ENCODE measurements at regions not wholly inside any gene's neighbourhood (a gene's known extent, or its start where the extent isn't known, plus 50 kb on each side); places are given as distances from the start of the nearest gene placed in this dataset.
"Not testable (repeated sequence)": the region's sequence is repeated elsewhere in the genome, so short reads cannot be mapped to it uniquely, and the experiment has no call there.

DNA sequence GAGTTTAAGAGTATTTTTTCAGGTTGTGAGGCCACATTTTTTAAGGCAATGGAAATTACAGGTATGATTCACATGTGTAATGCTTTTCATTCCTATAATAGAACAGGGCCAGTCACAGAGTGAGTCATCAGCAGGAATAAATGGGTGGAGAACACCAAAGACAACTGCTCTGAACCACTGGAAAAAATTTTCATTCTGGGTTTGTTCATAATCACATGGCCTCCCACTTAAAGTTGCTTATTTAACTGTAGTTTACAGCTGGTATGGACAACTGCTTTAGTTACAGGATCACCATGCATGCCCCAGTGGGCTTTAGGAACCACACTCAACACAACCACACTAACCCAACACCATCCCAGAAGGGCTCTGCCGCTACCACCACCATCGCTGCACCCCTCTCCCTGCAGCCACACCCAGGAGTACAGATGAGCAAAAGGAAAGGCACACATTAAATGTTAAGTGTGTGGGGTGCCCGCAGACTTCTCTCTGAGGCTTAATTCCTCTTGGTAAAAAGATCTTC is 107.0 kb upstream of the DST start:
- FAIRE-seq (peak; percentile 91), DNase-seq (ENCODE audit: low spot score) (peak; percentile 74)

DNA sequence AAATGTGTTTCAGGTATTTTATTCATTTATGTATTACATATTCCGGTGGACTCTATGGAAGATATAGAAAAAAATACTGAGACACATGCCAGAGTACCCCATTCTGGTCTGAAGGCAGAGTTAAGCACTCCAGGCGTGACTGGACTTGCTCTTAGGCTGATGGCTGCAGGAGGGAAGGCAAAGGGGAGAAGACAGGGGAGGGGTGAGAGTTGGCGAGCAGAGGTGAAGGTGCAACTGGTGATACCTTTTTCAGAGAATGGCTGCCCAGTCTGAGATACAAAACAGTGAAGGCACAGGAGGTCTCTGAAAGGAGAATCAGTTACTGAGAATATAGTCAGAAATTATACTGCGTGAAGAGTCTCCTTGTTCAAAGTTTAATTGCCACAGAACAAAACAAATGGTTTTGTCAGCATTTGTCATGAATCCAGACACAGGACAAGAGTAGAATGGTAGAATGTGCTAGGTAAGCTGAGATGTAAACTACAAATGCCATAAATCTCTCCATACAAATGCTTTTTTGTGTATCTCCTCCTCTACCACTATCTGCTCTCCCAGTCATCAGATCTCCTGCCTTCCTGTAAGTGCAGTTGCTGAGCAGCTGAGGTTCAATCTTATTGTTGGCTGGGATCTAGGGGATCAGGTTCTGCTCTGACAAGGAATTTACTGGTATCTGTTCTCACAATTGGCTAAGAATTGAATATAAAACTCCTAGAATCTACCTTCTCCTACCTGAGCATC is 104.2 kb upstream of the DST start:
- FAIRE-seq = no peak
- DNase-seq (ENCODE audit: low spot score) = no peak

DNA sequence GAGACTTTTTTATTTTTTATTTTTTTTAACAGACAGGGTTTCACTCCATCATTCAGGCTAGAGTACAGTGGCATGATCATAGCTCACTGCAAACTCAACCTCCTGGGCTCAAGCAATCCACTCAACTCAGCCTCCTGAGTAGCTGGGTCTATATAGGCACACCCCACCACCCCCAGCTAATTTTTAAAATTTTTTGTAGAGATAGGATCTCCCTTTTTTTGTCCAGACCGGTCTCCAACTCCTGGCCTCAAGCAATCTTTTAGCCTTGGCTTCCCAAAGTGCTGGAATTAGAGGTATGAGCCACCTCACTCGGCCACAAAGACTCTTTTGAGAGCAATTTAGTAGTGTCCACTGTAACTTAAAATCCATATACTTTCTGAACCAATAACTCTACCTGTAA is 103.3 kb upstream of the DST start:
- no peak for DNase-seq (ENCODE audit: low spot score)
- no peak for FAIRE-seq

DNA sequence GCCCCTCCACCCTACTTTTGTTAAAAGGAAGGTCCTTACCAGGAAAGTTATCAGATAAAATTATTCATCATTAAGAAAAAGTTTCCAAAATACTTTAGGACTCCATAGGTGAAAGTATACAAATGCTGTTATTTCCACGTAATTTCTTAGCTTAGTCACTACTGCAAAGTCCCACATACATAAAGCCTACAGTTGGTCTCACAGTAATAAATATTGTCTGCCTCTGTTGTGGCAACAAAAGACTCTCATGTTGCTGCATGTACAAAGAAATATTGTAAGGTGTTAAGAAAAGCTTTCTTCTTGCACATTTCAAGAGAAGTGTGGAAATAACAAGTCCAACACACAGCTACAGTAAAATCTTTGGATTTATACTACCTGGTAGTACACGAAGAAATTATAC is 102.4 kb upstream of the DST start:
- DNase-seq (ENCODE audit: low spot score) (no peak), FAIRE-seq (no peak)

DNA sequence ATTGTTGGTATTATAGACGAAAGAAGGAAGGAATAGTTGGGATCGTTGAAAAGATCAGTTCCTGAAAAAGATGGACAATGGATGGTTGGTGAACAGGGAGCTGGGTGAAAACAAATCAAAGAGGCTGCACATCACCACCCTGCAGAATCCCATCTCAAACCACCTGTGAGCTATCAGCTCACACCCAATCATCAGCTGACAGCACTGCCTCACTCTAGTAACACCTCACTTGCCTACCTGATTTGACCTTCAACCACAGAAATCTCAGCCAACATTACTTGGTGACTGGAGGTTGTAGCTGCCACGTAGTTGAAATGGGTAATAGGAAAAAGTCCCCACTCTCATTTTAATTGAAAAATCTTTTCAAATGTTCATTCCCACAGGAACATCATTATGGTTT is 101.8 kb upstream of the DST start:
- no peak for DNase-seq (ENCODE audit: low spot score)
- peak; percentile 83 for FAIRE-seq

DNA sequence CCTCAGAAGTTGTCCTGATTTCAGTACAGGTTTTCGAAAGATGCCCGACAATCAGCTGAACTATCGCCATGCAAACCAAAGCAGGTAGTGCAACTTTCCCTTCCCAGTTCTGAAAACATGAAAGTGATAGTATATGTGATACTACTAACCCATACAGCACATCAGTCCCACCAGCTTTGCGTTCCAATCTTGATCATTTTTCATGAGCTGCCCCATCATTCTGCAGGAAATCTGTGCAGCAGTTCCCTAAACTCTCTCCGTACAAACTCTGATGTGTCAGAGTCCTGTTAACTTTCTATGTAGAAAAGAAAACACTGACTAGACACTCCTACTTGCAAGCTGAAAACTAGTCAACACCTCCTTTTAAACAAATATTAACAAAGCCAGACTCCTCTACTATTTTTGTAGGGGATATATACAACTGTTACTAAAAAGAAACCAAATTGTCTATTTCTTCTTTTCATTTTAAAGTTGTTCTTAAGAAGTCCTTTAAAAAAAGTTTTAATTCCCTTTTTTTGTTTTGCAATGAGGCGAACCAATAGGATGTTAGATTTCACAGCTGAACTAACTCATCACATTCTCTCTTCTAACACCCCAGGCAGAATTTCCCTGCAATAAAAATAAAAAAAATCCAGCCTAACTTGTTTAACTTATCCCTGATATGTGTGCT is 99.6 kb upstream of the DST start:
- no peak for FAIRE-seq
- DNase-seq (ENCODE audit: low spot score) = no peak

DNA sequence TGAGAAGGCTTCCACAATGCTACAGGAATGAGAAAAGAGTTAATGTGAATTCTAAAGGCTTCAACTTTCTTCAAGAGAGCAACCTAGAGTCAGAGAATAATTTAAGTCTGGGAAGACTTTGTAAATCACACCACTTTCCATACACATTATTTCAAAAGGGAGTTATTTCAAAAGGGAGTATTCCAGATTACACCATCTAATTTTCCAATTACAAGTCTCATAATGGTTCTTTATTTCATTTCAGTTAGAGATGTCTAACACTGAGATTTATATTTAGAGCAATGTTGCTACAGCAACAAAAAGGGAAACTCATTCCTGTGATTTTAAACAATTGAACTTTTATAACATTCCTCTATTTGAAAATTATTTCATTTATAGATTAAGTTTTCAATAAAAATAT is 98.8 kb upstream of the DST start:
- FAIRE-seq = no peak
- no peak for DNase-seq (ENCODE audit: low spot score)

DNA sequence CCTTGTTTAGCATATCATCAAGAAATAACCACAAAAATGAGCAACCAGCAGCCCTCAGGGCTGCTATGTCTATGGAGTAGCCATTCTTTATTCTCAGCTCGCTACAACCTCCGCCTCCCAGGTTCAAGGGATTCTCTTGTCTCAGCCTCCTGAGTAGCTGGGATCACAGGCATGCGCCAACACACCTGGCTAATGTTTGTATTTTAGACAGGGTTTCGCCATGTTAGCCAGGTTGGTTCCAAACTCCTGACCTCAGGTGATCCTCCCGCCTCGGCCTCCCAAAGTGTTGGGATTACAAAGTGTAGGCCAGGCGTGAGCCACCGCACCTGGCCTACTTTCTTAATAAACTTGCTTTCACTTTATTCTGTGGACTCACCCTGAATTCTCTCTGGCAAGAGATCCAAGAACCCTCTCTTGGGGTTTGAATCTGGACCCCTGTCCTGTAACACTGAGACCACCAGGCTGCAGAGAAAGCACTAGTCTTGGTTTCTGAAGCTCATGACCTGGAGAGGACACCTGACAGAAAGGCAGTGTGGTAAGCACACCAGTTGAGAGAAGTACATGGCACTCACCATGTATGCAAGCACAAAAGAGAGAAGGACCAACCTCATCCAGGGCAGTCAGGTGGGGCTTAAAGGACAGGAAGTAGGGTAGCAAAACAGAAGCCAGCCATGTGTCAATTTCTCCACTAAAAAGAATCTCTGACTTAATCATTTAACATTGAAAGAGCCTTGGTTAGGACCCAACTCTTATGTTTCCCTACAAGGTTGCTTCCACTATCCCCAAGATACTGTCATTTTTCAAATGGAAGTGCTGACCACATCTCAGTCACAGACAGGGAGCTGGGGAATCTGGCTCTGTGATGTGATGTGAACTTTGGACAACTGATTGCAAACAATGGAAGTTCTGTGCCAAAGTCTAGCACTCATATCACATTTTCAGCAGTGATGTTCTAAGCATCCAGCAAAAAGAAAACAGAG is 97.4 kb upstream of the DST start:
- DNase-seq (ENCODE audit: low spot score) = no peak
- FAIRE-seq = peak; percentile 13

DNA sequence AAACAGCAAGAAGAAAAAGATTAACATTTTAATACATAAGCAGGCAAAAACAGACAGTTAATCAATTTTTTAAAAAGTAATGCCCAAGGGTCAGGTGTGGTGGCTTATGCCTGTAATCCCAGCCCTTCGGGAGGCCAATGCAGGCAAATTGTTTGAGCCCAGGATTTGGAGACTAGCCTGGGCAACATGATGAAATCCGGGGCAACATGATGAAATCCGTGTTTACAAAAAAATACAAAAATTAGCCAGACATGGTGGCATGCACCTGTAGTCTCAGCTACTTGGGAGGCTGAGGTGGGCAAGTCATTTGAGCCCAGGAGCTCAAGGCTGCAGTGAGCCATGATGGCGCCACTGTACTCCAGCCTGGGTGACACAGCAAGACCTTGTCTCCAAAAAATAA is 94.1 kb upstream of the DST start:
- no peak for DNase-seq (ENCODE audit: low spot score)
- FAIRE-seq = no peak

DNA sequence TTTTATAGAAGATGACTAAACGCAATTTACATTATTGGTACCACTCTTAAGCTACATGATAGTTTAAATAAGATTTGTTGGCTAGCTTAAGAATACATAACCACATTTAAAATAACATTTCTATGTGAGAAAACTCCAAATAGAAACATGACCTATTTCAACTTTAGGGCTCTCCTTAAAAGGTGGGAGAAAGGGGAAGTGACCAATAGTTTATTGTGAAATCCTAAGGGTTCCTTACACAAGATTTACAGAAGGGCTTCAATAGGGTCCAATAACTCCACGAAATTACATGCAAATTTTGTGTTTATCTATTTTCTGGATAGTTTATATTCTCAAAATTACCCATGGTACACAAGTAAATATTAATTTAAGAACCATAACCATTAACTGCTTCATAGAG is 91.6 kb upstream of the DST start:
- FAIRE-seq (no peak), DNase-seq (ENCODE audit: low spot score) (no peak)

DNA sequence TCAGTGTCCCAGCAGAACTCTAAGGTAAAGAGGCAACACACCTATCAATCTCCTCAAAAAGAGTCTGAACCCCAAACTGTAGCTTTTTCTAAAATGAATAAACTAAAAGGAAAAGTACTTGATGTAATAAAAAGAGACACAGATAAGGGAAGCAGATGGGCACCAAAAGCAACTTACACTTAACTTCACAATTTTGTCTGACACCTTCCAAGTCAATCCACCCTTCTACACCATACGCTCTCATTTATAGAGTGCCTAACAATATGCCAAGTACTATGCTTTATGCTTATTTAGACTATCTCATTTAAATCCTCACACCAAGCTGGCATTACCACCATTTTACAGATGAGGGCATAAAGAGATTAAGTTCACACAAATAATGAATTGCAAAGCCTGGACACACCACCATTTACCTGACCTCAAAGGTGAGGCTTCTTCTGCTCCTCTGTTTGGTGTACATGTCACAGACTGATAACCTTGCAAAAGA is 90.6 kb upstream of the DST start:
- no peak for DNase-seq (ENCODE audit: low spot score)
- no peak for FAIRE-seq

DNA sequence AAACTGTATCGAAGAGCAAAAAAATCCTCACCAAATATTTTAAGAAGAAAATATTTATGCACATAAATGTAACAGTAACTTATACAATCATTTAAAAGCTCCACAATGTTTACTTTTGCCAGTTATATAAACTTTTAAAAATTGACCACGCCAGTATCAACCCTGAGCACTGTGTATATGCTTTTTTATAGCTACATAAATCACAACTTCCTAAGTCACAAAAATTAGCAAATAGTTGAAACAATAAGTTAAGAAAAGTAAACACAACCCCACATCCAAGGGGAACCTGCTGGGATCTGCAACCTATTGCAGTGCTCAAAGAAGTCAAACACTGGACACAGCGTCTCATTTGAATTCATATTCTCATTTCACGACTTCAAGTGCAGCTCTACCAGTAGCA is 89.8 kb upstream of the DST start:
- DNase-seq (ENCODE audit: low spot score) (no peak), FAIRE-seq (no peak)

DNA sequence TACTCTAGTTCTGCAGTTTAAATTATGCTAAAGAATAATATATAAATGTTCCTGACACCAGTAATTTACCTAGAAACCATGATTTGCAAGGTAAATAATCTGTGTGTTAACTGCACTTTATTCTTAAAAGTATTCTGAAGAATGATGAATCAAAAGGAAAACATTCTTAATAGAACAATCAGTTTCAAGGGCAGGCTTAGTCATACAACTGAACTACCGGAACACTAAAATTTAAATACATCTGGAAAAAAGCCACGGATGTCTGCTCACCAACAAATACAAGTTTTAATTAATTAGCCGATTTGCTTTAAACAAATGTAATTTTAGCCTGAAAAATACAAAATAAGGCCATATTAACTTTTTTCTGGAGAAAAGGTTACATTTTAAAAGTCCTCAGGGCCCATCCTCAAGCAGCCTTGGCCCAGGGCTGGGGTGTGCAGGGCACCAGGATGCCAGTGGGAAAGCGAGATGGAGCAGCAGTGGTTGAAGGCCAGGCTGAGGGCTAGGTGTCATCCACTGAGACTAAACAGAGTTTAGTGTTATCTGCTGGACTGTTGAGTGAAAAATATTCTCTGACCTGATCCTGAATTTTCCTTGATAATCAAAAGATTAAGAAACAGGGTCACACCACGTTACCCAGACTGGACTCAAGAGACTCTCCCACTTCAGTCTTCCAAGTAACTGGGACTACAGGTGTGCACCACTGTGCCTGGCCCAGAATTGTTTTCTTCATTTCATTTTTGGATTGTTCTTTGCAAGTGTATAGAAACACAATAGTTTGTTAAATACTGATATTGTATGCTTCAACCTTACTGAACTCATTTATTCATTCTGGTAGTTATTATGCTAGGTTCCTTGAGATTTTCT is 88.2 kb upstream of the DST start:
- peak; percentile 20 for FAIRE-seq

DNA sequence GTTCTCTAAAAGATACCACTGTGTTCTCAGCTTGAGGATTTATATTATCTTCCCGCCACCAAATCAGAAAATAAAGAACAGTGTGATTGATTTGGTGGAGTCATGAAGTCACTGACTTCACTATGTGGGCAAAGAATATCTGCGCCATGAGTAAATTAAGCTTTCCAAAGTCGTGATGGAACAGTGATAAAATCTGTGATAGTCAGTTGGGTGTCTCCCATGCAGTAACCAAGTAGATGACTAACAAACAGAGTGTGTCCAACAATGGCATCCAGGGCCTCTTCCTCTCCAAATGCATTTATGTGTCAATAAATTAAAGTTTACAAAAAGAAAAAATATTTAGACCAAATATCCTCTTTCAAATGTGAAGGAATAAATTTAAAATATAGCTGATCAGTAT is 87.0 kb upstream of the DST start:
- DNase-seq (ENCODE audit: low spot score) (no peak), FAIRE-seq (no peak)

More for the DNA sequence above, 88.2 kb upstream of the DST start:
- peak; percentile 51 for DNase-seq (ENCODE audit: low spot score)

DNA sequence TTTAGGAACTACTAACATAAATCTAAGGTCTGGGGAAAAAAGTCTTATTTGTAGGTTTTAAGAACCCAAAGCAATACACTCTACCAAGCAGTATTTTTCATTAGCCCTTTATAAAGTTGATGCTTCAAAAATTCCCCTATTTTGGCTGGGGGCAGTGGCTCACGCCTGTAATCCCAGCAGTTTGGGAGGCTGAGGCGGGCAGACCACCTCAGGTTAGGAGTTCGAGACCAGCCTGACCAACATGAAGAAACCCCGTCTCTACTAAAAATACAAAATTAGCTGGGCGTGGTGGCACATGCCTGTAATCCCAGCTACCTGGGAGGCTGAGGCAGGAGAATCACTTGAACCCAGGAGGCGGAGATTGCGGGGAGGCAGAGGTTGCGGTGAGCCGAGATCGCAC is 86.5 kb upstream of the DST start:
- not testable (repeated sequence) for DNase-seq (ENCODE audit: low spot score); FAIRE-seq

DNA sequence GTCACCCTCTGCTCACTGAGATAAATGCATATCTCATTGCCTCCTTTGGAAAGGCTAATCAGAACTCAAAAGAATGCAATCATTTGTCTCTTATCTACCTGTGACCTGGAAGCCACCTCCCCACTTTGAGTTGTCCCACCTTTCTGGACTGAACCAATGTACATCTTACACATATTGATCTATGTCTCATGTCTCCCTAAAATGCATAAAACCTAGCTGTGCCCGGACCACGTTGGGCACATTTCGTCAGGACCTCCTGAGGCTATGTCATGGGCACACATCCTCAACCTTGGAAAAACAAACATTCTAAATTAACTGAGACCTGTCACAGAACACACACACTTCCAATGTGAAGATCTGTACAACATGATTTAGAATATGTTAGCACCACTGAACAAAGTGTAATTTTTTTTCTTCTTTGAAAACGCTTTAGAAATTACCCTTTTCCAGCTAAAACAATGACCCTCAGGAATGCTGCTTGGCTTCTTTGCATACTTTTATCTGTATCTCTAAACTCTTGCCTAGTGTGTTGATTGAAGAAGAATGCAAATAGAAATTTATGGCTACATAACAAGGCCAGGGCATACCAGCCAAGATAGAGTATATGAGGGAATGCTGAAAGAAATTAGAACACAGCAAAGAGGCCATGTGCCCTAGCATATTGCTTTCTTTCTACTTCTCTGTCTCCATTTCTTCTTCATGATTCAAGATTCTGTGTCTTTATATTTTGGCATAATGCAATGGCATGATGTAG is 84.6 kb upstream of the DST start:
- no peak for FAIRE-seq
- DNase-seq (ENCODE audit: low spot score) = no peak

DNA sequence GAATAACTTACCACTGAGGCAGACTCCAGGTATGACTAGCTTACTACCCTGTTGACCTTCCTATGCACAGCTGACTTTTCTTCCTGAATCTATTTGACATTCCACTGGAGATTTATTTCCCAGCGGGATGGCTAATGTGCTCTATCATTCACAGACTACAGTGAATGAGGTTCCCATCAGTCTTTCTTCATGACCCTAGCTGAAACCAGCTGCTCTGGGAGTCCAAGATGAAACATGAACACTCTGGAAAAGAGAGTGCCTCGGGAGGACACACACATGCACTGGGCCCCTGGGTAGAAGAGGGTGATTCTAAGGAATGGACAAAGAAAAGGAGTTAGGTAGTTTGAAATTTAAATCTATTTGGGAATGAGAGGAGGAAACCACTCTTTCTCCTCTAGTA is 82.6 kb upstream of the DST start:
- FAIRE-seq (no peak), DNase-seq (ENCODE audit: low spot score) (no peak)

DNA sequence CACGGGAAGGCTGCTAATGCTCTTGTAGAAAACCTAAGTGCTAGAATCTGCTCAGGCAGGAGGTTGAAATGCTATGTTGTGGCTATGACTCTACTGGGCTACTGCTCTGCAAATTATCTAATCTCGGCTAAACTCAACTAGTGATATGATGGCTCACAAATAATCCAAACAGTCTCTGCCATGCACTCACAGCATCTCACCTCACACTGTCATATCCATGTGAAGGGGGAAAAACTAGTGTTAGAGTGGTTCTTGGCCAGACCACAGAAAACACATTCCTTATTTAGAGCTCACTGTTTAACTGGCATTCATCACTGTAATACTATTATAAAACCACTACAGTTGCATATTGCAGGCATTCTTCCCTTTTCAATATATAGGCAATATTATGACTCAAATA is 81.8 kb upstream of the DST start:
- DNase-seq (ENCODE audit: low spot score) (no peak), FAIRE-seq (no peak)

DNA sequence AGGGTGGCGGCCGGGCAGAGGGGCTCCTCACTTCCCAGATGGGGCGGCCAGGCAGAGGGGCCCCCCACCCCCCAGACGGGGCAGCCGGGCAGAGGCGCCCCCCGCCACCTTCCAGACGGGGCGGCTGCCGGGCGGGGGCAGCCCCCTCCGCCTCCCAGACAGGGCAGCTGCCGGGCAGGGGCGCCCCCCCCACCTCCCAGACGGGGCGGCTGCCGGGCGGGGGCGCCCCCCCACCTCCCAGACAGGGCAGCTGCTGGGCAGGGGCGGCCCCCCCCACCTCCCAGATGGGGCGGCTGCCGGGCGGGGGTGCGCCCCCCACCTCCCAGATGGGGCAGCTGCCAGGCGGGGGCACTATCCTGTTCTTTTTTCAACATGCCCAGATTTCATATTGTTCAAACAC is 78.2 kb upstream of the DST start:
- FAIRE-seq (no peak), DNase-seq (ENCODE audit: low spot score) (no peak)

DNA sequence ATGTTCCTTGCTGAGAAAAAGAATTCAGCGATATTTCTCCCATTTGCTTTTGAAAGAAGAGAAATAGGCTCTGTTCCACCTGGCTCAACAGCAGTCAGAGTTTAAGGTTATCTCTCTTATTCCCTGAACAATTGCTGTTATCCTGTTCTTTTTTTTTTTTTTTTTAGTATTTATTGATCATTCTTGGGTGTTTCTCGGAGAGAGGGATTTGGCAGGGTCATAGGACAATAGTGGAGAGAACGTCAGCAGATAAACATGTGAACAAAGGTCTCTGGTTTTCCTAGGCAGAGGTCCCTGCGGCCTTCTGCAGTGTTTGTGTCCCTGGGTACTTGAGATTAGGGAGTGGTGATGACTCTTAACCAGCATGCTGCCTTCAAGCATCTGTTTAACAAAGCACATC is 77.5 kb upstream of the DST start:
- not testable (repeated sequence) for DNase-seq (ENCODE audit: low spot score); FAIRE-seq

All from urothelium cell line (cell line).